ENCODE measurements at regions not wholly inside any gene's neighbourhood (a gene's known extent, or its start where the extent isn't known, plus 50 kb on each side); places are given as distances from the start of the nearest gene placed in this dataset.

DNA sequence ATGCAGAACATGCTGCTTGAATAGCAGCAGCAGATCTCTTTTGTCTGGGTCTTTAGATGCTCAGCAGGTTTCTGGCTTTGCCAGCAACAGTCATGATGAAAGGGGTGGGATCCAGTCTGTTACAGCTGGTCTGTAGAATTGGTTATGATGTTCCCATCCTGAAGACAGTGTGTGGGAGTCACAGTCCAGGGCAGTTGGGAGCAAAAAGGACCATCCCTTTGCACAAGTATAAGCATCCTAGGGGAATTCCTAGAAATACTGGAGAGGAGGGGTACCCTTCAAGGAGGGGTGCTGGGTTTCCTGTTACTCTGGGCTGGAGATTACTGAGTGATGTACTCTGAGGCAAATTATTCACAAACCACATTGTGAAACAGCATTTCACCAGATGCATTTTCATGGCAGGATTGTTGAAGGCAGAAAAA lies 119.9 kb upstream of the RND3 start:
- no peak for DNase-seq

DNA sequence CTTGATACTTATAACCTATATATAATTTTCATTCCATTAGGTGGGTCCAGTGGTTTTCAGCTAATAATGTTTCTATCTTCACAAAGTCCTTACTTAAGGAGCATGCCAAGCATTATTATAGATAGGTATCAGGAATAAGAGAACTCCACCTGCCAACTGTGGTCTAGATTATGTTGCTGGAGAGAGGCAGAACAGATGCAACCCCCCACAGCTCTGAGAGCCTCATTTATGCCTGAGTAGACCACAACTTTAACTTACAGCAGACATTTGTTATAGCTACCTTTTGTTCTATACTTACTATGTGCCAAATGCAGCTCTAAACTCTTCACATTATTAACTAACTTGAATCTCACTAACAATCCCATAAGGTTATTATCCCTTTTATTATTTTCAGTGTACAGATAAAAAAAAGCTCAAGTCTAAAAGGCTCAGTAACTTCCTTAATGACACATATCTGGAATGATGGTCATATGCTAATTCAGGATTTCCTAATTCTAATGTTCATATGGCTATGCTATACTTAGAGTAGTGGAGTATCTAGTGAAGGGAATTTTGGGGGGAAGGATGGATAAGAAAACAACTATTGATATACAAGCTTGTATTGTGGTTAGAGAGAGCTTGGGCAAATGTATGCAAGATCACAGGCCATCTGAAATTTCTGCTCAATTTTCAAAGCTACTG lies 119.1 kb upstream of the RND3 start:
- DNase-seq = no peak

DNA sequence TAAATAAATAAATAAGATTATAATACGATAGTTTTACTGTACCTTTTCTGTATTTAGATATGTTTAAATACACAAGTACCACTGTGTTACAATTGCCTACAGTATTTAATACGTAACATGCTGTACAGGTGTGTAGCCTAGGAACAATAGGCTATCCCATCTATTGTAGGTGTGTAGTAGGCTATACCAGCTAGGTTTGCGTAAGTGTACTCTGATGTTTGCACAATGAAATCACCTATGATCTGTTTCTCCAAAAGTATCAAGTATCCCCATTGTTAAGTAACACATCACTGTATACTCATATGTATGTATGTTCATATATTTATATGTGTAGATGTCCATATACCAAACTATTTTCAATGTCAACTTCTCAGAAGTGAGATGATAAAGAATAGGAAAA lies 118.2 kb upstream of the RND3 start:
- no peak for DNase-seq

DNA sequence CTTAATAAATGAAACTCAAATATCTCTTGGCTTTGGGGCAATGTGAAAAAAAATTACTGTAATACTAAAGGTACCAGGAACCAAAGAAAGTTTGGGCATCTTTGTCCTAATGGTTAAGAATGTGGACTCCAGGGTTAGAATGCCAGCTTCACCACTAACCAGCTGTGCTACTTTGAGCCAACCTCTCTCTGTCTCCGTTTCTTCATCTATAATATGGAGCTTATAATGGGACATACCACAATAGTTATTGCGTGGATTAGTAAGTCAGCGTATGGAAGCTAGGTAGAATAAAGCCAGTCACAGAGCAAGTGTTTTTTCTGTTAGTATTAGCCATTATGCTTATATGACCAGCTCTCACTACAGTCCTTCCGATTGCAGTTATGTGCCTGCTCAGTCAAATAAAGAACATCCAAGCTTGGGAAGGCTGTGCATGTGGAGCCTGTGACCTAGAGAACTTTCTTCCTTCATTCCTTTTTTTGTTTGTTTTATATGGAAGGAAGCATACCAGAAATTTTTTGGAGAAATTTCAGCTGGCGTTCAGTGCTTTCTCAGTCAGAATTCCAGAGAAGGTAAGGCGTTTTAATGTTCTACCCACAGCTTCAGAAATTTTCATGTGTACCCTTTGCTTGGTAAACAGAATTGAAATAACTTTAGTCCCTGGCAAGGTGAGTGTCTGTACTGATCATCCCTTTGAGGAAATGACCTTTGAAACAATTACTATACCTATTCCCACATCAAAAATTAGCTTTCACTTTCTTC lies 114.0 kb upstream of the RND3 start:
- DNase-seq = no peak

GRCh38 chr2:150599889-150600288 lies 112.4 kb upstream of the RND3 start:
- DNase-seq = no peak

DNA sequence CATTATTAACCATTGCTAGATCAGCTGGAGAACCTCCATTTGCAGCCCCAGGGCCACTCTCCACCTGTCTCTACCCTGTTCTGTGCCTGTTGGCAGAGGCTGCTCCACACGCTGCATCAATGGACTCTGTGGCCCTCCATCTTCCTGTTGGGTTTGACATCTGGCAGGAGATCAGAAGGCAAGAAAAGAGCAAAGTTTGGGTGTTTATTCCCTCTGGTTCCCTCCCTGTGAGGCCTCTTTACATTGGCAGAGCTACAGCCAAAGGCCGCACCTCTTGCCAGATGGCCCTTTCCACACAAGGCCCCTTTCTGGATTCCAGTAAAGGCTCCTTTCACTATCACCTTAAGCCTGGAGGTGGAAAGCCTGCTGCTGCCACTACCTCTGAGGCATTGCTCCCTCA lies 110.9 kb upstream of the RND3 start:
- DNase-seq = no peak

DNA sequence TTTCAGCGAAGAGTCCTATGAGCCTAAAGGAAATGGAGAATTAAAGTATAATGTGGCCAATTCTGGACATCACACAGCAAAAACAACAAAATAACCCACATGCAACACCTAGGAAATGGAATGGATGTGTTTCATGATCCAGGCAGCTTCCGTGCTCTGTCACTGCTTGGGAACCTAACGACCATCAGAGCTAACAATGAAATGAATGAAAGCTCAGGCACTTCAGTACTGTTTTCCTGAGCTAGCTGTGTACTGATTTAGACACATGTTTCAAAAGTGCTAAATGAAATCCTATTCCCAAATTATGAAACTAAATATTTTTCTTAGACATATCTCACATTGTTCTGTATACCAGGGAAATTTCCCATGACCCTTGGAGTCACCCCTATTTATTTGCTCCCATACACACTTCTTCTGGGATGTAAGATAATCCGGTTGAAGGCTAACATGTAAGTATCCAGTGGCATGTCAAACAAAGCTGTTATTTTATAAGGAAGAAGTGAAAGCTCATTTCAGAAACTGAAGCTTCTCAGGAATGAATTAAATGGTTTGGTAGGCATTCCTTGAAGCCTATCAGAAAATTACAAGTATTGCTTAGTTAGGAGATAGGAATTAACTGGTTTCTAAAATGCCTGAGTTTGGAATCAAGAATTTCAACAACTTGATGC lies 108.5 kb upstream of the RND3 start:
- DNase-seq = no peak

DNA sequence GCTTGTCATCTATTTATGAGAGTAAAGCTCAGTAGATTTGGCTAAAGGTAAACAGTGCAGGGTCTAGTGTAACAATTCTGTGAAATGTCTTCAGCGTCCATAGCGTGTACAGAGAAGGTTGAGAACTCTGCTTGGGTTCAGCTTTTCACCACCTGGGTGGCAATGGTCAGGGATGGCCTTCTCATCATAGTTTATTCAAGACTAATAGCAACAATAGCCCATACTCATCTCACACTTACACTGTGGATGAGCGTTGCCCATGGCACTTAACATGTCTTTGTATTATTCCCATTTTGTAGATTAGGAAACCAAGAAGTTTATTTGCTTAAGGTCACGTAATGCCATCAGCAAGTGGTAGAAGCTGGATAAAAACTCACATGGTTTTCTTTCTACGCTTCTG lies 106.8 kb upstream of the RND3 start:
- DNase-seq = no peak

GRCh38 chr2:150591496-150592285 lies 104.2 kb upstream of the RND3 start:
- DNase-seq = no peak

- DNase-seq = no peak
These were observed 102.2 kb upstream of the RND3 start for GRCh38 chr2:150589681-150590080.

DNA sequence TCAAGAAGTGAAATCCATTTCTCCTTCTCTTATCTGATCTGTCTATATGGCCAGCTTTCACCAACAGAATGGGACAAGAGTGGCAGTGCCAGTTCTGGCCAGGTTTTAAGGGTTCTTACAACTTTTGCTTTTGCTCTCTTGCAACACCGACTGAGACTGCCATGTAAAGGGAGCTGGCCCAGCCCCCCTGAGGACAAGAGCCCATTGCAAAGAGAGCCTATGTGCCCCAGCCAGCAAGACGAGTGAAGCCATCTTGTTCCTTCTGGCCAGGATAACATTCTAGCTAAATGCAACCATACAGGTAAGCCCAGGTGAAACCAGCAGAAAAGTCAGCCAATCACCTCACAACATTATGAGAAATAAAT lies 101.0 kb upstream of the RND3 start:
- no peak for DNase-seq

DNA sequence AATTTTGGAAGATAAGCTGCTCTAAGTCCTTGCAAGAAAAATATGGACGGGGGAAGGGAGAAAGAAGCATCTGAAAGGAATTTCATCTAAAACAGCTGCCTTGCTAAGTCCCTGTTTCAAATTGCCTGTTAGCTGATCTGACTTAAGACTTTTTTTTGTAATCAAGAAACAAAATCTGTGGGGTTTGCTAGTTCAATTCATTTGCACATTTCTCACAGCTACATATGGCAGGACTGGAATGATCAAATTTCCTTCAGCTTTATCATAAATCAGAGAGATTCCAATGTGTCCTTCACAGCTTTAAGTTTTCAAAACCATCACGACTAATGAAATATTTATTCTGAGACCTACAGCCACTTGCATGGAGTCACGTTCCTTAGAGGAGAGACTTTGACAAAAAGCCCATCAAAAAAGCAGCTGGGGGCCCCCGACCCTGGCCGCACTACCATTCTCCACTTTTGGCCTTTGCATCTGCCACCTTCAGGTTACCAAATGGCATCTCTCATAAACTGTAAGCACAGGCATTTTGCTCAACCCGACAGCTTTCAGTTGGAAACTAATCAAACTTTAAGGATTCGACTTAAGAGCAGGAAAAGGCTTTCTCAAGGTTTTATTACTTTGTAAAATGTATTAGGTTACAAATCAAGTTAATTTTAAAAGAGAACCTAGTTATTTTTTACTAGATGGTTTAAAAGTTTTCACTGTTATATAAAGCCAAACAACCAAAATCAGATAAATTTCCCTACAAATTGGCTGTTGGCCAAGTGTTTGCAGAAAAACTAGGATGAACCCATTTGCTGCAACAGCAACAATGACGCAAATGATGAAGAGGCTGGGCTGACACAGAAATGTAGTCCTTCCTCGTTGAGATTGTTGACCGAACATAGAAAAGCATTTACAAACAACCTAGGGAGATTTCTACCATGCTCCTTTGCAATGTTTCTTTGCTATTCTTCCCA lies 100.4 kb upstream of the RND3 start:
- DNase-seq = no peak

DNA sequence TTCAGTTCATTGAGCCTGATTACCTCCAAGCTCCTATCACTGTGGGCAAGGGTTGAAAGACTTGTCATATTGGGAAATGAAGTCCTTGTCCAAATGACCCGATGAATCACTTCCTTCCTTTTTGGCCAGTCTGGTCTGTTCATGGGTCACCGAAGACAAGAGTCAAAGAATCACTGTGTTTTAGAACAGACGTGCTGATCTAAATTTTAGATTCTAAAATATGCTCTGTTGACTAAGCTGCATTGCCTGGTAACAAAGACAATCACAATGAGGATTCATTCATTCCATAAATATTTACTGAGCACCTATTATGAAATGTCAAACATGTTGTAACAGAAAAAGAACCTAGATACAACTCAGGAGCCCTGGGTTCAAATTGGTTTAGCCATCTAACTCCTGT lies 99.4 kb upstream of the RND3 start:
- no peak for DNase-seq

DNA sequence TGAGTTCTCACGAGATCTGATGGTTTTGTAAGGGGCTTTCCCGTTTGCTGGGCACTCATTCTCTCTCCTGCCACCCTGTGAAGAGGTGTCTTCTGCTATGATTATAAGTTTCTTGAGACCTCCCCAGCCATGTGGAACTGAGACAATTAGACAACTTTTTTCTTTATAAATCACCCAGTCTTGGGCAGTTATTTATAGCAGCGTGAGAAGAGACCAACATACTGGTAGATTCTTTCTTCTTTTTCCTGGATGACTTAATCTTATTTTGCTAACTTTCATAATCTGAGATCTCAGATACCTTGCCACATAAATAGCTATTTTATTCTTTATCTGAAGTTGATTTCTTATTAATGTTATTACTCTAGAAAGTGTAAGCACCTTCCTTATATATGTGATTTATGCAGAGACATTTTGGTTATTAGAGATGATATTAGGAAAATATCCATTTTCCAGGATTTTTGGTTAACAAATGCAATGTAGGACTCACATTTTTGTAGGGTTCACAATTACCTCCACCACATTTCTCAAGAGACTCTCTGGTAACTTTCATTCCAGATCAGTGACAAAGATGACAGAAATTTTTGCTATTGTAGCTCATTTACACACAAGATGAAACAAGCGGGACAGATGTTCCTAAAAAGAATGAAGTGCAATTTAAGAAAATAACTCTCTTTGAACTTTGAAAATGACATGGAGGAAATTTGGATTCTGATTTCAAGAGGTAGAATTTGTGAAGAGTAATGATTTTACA lies 97.9 kb upstream of the RND3 start:
- no peak for DNase-seq

GRCh38 chr2:150584081-150584480 lies 96.6 kb upstream of the RND3 start:
- no peak for DNase-seq

DNA sequence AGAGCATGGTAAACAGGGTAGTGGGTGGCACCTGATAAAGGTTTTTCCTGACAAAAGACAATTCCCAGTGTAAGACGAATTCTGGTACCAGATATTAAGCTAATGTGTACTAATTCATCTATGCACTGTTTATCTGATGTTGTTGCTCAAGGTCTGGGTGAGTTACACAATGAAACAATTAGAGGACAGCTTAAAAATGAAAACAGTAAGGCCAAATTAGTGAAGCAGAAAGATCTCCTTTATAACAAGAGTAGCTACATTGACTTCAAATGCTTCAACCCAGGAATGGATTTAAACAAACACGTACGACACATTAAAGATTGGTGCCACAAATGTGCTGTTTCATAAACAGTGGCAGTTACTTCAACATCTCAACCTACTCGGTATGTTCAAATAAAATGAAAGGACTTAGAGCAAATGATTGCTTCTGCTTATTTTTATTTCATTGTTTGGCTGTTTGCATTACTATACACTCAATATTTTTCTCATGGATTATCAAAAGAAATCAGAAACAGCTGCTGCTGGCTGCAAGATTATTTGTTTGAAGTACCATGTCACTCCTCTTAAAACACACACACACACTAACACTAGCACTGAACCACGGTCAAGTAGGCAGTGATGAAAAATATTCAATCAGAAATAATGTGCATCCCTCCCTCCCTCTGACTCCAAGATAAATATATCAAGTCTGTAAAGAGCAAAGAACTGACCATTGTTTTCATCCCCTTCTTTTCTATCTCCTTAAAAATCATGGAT lies 94.4 kb upstream of the RND3 start:
- no peak for DNase-seq

- no peak for DNase-seq
These were observed 91.0 kb upstream of the RND3 start for GRCh38 chr2:150578481-150578880.

DNA sequence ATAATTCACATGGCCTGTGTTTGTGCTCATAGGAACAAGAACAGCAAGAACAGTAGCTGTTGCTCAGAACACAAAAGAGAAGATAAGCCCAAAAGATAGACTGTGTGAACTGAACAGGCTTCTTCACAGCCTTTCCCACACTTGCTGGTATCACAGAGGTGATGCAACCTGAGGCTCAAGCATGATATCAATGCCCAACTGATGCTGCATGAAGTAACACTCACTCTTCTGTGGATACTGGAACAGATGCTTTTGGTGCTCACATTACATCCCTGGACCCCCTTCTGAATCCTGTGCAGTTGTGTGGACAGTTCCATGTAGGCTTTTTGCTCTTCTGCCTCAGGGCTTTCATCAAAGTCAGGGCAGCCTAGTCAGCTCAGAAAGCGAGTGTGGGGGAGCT lies 88.4 kb upstream of the RND3 start:
- no peak for DNase-seq

GRCh38 chr2:150572961-150573395 lies 85.5 kb upstream of the RND3 start:
- no peak for DNase-seq

- DNase-seq = no peak
These were observed 84.8 kb upstream of the RND3 start for GRCh38 chr2:150572194-150572766.

Data from stimulated activated CD4-positive, alpha-beta T cell treated with anti-CD3 and anti-CD28 coated beads, Interleukin-2, amount 100 ng/mL, for 24 hours (primary cell).